ENCODE measurements at regions not wholly inside any gene's neighbourhood (a gene's known extent, or its start where the extent isn't known, plus 50 kb on each side); places are given as distances from the start of the nearest gene placed in this dataset.

DNA sequence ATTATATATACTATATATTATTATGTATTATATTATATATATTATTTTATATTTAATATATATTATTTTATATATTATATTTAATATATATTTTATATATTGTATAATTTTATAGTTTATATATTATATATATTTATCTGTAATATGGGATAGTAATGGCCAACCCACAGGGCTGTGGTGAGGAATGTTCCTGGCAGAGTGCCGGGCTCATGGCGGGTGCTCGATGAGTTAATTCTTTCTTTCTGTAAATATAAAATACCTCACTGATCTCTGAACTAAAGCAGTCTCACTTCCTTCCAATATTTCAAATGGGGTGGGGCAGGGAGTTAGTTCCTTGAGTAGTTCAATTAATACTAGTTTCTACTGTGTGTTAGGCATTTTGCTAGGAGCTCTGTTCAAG is 389.4 kb downstream of the TSN start:
- TF ChIP-seq, protein P1, sequence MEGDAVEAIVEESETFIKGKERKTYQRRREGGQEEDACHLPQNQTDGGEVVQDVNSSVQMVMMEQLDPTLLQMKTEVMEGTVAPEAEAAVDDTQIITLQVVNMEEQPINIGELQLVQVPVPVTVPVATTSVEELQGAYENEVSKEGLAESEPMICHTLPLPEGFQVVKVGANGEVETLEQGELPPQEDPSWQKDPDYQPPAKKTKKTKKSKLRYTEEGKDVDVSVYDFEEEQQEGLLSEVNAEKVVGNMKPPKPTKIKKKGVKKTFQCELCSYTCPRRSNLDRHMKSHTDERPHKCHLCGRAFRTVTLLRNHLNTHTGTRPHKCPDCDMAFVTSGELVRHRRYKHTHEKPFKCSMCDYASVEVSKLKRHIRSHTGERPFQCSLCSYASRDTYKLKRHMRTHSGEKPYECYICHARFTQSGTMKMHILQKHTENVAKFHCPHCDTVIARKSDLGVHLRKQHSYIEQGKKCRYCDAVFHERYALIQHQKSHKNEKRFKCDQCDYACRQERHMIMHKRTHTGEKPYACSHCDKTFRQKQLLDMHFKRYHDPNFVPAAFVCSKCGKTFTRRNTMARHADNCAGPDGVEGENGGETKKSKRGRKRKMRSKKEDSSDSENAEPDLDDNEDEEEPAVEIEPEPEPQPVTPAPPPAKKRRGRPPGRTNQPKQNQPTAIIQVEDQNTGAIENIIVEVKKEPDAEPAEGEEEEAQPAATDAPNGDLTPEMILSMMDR (IDR thresholded peaks at IDR 0.05; ENCODE audit: low read depth, low read length) = no peak
- TF ChIP-seq EZH2phosphoT487 (IDR thresholded peaks at IDR 0.05; ENCODE audit: low read depth) = no peak

Data from OCI-LY3 (cell line).